ENCODE measurements at regions not wholly inside any gene's neighbourhood (a gene's known extent, or its start where the extent isn't known, plus 50 kb on each side); places are given as distances from the start of the nearest gene placed in this dataset.
"Not testable (repeated sequence)": the region's sequence is repeated elsewhere in the genome, so short reads cannot be mapped to it uniquely, and the experiment has no call there.

DNA sequence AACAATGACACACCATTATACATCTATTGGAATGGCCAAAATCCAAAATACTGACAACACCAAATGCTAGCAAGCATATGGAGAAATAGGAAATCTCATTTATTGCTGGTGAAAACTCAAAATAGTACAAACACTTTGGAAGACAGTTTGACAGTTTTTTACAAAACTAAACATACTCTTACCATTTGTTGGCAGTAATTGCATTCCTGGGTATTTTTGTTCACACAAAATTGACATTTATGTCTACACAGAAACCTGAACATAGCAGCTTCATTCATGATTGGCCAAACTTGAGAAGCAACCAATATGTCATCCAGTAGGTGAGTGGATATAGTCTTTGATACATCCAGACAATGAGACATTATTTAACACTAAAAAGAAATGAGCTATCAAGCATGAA is 489.9 kb downstream of the PLOD2 start:
- no peak for DNase-seq

DNA sequence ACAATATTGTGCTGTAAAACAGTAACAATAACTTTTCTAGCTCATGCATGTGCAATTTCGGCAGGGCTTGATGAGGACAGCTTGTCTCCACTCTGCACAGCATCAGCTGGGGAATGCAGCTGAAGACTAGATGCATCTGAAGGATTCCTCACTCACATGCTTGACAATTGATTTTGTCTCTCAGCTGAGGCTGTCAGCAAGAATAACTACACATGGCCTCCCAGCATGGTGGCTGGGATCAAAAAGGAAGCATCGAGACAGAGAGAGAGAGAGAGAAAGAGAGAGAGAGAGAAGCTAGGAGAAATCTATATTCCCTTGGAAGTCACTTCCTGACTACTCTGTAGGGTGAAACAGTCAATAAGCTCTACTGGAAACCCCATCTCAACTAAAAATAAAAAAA is 487.1 kb downstream of the PLOD2 start:
- DNase-seq: no peak

DNA sequence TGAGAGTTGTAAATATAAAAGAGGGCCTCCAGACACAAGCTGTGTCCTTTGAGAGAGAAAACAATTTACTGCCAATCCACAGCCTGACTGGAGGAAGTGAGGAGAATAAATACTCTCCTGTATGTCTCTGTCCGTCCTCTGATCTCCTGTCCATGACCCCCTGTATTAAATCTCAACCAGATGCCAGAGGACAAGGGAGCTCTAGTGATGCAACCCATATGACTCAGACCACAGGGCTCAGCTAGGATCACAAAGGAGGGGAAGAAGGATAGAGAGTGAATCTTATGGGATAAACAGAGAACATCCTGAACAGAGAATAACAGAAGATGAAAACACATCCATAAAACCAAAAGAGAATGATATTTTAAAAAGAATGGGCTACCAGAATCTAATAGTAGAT is 482.6 kb downstream of the PLOD2 start:
- DNase-seq: no peak

DNA sequence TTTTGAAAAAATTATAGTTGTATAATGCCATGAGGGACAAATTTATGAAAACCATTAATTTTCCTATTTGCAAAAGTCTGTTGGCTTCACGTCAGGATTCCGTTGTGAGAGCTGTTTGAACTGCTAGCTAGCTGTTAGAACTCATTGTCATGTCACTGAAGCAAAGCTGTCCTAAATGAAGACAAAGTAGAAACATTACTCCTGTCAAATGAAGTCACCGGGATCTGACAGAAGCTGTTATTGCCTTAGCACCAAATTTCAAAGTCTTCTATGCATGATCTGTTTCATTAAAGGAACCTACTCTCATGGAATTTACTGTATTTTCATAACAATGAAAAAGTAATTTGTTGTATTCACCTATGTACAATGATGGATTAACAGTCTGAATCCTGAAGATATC is 479.8 kb downstream of the PLOD2 start:
- no peak for DNase-seq

DNA sequence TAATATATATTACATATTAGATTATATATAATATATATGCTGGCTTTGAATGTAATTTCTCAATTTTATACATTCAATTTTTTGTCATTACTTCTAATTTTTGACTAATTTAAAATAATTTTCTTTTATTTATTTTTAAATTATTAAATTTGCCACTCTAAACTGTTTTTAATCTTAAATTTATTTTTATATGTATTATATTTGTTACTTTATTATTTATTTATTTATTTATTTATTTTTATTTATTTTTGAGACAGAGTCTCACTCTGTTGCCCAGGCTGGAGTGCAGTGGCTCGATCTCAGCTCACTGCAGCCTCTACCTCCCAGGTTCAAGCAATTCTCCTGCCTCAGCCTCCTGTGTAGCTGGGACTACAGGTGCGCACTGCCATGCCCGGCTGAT is 473.0 kb downstream of the PLOD2 start:
- DNase-seq: not testable (repeated sequence)

DNA sequence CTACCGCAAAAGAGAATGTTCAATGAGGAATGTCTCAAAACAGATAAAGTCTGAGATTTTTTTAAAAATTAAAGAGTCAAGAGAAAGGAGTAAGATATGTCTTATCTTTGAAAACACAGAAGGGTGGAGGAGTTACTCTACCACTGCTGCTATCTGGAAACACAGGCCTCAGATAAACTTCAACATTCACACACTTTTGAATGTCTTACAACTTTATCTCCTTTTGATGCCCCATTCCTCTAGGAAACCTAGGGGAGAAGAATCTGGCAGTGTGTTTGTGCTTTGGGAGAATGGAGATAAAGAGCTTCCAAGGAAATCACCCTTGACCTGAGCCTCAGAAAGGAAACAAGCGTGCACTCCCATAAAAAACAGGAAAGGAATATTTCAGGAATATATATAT is 468.2 kb downstream of the PLOD2 start:
- DNase-seq: no peak

DNA sequence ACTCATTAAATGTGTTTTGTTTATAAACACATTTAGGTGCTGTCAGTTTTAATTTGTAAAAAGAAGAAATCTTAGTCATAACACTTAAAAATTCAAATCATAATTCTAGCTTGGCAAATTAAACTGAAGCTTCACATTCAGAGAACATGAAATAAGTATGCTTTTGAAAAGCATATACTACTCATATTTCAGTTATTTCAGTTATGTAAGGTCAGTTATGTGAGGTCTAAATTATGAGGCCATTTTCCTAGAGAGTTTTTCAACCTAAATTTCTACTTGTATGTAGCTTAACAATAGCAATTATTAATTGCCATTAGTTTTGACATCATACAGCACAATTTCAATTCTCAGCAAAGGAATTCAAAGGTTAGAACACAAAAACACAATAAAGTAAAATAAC is 465.0 kb downstream of the PLOD2 start:
- DNase-seq: no peak

DNA sequence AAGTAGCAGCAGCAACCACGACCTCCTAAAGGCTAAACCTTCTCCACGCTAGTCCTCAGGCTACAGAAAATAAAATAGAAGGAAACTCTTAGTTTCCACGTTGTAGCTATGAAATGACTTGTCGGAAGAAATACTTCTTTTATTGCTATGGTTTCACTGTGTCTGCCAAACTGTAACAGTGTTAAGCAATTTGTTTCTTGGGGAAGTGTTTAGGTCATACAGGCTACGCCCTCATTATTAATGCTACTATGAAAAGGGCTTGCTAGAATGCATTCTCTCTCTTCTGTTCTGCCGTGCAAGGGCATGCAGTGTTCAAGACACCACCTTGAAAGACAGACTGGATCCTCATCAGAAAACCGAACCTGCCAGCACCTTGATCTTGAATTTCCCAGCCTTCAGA is 462.7 kb downstream of the PLOD2 start:
- no peak for DNase-seq

DNA sequence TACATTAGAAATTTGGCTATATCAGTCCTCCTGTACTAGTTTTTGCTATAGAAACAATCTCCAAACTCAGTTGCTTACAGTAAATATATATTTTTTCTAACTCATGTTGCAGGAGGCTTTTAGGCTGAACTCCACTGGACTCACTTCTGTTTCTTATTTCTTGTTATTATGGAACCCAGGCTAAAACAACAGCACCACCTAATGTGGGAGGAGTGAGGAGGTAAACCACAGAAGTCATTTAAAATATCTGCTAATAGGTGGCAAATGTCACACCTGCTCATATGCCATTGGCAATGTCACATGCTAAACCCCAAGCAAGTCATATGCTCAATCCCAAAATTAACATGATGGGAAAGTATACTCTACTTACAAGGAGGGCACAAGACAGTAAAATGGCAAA is 462.2 kb downstream of the PLOD2 start:
- no peak for DNase-seq

DNA sequence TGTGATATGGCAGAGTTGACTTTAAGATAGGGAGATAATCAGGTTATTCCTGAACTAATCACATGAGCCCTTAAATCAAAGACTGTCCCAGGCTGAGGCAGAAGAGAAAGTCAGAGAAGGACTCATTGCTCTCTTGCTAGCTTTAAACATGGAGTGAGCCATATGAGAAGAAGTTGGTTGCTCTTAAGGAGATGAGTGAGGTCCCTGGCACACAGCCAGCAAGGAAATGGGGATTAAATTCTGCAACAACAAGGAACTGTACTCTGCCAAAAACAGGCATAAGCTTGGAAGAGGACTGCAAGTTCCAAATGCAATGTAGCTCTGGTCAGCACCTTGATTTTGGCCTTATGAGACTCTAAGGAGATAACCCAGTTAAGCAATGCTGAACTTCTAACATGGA is 457.0 kb downstream of the PLOD2 start:
- DNase-seq: no peak

DNA sequence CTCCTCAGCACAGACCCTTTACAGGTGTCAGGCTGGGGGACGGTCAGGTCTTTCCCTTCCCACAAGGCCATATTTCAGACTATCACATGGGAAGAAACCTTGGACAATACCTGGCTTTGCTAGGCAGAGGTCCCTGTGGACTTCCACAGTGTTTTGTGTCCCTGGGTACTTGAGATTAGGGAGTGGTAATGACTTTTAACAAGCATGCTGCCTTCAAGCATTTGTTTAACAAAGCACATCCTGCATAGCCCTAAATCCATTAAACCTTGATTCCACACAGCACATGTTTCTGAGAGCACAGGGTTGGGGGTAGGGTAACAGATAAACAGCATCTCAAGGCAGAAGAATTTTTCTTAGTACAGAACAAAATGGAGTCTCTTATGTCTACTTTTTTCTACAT is 451.2 kb downstream of the PLOD2 start:
- not testable (repeated sequence) for DNase-seq

DNA sequence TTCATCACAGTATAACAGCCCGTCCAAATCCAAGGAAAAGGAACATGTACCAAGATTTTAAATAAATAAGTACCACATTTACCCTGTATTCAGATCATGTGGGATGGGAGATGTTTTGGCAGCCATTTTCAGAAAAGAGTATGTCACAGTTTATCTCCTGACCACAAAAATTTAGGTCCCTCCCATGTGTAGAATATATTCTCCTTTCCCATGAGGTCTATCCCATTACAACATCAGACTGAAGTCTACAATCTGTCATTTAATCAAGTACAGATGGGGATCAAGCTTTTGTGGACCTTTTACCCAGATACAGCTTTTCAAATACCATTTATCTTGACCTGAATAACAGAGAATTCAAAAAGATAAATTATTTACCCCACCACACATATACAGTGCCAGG is 444.5 kb downstream of the PLOD2 start:
- DNase-seq: no peak

DNA sequence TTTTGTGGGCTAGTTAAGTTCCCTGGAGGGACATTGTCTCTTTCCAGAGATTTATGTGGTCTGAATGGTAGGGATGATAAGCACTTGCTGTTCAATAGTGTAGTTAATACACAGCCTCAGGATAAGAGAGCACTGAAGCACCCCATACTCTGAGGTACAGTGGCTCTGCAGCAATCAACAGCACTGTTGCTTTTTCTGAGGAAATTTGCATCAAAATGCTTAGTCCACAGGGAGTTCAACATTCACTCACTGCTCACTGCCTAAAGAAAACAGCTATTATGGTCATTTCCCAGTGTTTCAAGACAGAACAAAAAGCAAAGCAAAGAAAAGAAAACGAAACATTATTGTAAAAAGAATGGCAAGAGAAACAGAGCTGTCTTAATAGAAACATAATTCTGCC is 441.9 kb downstream of the PLOD2 start:
- no peak for DNase-seq

DNA sequence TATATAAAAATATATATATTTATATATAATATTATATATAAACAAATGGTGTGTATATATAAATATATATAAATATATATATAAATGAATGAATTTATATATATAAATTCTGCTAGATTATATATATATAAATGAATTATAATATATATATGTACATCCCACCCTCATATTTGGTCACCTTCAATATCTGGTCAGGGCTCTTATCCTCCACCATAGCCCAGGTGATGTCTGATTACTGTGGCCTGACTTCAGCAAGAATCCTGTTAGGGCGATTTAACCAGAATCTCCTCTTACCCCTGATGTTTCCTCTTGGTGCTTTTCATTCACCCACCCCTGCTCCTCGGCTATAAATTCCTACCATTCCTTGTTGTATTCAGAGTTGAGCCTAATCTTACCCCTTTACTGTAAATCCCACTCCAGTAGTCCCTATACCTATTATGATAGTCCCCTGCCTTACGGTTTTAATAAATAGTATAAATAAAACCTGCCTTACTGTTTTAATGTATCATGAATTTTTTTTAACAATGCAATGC is 439.6 kb downstream of the PLOD2 start:
- DNase-seq: no peak

DNA sequence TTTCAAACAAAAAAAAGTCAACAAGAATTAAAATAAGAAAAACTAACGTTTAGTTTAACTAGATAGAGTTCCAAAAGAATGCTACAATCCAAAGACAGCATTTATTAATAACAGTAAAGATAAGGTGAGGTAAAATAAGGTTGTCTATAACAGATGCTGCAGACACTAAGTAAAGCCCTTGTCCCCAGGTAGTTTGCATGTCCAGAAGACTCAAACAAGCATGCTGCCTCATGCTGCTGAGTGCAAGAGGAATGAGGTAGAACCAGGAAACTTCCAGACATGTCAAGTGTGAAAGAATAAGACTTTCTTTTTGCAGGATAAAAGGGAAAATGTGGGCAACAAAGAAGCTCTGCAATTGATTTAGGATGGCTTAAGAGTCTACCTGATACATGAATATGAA is 439.2 kb downstream of the PLOD2 start:
- DNase-seq: no peak

DNA sequence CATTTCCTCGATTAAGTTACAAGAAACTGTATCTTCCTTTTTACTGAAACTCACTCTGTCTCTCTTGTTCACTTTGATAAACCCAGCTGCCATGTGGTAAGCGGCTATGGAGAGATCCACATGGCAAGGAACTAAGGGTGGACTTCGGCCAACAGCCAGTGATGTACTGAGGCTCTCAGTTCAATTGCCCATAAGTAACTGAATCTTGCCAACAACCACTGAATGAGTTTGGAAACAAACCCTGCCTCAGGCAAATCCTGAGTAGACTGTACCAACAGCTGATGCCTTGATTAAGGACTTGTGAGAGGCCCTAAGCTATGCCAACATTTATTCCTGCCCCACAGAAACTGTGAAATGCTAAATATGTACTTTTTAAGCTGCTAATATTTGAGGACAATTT is 433.5 kb downstream of the PLOD2 start:
- no peak for DNase-seq

DNA sequence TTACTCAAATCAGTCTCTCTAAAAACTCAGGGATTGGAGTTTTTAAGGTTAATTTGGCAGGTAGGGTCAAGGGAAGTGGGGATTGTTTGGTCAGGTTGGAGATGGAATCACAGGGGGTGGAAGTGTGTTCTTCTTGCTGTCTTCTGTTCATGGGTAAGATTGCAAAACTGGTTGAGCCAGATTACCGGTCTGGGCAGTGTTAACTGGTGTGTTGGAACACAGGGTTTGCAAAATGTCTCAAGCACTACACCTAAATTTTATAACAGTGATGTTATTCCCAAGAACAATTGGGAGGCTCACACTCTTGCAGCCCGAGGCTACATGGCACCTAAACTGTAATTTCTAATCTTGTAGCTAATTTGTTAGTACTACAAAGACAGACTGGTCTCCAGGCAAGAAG is 425.4 kb downstream of the PLOD2 start:
- DNase-seq: no peak

DNA sequence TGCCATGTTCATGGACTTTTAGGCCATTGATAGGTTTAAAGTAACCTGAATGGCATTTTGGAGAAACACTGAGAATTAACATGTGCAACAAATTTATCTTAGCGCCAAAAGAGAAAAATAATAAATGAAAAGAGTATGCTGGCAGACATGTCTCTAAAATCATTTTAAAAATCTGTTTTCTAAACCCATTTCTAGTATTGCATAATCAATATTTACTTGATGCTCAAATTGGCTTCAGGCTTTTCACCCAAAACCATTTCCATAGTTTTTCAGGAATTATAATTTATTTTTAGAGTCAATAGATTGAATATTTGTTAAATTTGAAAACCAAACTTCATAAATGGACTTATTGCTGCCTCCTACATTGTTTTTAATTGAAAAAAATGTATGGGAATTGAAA is 423.0 kb downstream of the PLOD2 start:
- DNase-seq: no peak

DNA sequence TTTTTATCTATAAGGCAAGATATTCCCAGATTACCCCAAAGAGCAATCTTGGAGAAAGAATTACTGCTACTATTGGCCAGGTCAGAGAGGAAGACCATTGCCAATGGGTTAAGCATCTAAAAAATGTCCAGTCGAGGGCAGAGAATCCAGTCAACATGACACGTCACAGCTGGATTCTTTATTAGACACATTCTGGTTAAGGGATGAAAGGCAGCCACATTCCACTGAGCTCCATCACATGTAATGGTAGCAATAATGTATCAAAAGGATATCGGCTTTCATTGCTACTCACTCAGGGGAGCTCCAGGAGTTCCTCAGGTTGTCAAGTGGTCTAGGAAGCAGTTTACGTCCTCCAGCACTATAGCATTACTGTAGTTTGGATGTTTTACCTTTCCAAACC is 421.1 kb downstream of the PLOD2 start:
- DNase-seq: no peak

DNA sequence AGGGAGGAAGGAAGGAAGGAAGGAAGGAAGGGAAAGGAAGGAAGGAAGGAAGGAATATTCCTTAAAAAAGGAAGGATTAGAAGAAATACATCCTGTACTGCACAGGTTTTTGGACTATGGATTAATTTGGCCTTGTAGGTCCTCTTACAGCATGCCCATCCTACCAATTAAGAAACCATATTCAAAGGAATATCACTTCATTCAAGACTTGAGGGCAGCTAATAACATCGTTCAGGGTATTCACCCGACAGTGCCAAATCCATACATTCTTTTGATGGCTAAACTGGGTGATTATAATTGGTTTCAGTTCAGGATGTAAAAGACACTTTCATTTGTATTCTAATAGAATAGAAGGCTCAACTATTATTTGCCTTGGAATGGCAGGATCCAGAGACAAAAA is 410.3 kb downstream of the PLOD2 start:
- DNase-seq: no peak

DNA sequence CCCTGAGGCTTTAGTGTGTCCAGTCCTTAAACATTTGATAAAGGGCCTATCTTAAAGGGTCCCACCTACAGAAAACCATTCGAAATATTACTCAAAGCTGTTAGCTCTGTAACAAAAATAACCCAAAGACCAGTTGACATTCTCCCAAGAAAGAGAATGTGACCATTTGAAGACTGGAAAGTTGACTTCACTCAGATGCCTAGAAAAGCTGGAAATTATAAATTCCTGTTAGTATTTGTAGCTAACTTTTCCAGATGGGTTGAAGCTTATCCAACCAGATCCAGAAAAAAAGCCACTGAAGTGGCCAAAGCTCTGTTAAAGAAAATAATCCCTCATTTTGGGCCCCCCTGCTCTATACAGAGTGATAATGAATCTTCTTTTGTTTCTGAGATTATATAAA is 408.4 kb downstream of the PLOD2 start:
- DNase-seq: no peak

DNA sequence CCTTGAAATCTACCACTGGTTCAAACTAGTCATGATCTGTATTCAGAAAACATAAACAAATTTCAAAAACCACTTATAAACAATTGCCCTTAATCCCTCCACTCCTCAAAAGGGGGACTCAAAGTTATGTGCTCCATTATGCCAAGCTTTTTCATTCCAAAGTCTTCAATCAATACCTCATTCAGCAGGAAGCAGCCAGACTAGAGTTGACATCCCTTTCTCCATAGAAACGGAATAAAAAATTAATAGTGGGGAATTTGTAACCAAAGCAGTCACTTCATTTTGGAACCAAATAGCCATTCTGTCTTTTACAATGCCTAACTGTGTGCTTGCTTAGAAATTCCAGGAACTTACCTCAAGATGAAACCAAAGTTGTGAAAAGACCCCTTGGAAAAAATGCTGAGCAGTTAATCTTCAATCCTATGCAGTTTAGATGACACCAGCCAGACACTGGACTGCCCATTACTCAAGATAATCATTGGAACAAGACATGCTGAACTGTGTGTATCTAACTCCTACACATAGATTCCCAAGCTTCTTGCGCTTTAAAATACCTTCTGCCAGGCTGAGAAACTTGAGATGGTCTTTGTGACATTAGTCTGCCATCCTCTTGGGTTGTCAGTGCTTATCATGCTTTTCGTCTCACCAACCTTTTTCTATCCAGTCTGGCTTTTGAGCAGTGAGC is 406.2 kb downstream of the PLOD2 start:
- no peak for DNase-seq

DNA sequence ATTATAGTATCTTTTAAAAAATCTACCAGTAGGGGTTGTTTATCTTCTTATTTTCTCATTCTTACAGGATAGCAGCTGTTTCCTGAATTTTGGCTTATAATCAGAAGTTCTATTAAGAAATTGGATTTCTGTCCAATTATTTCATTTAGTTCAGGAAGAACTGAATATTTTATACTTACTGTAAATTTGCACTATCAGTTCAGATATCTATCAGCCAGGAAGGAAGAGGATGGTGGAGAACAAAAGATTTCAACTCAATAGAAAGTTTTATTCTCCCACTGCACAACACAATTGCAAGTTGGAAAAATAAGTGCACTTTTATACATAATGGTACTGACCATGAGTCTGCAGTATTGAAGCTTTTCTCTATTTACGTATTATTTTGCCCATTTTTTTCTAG is 400.9 kb downstream of the PLOD2 start:
- DNase-seq: no peak

DNA sequence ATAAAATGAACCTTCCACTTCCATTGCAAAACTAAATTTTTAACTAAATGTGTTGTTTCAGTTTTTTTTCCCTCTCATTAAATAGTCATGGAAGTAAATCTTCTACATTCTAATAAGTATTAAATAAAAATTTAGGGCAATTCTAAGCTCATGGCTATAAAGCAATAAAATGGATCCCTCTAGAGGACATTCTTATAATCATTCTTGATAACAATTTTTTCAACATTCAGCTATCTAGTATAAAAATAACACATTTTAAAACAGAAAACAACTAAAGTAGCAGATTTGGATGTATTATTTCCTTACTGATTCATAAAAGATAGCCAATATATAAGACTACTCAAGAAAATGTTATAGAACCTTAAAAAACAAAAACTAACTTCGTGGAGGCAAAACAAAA is 393.1 kb downstream of the PLOD2 start:
- no peak for DNase-seq

DNA sequence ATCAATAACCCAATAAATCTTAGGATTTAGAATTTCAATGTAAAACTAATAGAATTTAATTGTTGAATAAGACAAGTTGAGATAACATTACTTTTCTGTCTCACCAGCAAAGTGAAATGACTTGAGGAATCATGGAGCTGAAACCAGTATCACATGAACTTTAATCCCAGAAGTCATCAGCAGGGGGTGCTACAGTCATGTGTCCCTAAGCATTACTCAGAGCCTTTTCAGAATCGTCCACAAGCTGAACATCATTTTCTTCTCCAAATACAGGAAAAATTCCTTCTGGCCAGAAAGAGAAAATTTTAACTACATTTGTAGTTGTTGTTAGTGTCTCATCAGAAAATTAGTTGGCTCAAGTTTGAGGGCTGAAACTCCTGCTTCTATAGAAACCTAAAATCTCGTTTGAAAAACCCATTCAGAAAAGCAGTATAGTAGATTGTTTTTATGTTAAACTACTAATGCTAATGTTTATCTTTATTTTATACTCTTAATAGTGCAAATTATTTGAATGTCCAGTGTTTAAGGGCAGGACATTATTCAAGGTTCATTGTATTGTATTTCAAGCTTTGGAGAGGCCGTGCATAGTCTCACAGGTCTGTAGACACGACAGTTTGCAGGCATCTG is 384.1 kb downstream of the PLOD2 start:
- DNase-seq: peak; percentile 8
